Esophagus squamous epithelium (tissue), 4 donors: ENCODE measurements at regions not wholly inside any gene's neighbourhood (a gene's known extent, or its start where the extent isn't known, plus 50 kb on each side); places are given as distances from the start of the nearest gene placed in this dataset.

Experiments
- POLR2A ChIP-seq, 4 donors: fragments of 450-650 bp; IDR thresholded peaks; one replicate each; pipeline ENCODE4 v1.6.1; 2017; ENCODE audit warnings: antibody characterized with exemption in 4 of 4, mild to moderate bottlenecking in 4 of 4, moderate library complexity in 3 of 4
- TF ChIP-seq, protein P1 (sequence below), 6 experiments: fragments of 450-650 bp in 4 of 6; fragments of 200-600 bp in 2 of 6; sonication (generic) in 2 of 6; IDR thresholded peaks; one replicate each; pipeline ENCODE4 v1.5.1; 2016 to 2019; ENCODE audit warnings: antibody characterized with exemption in 6 of 6, mild to moderate bottlenecking in 4 of 6, moderate library complexity in 4 of 6

- TF ChIP-seq, protein P1, sequence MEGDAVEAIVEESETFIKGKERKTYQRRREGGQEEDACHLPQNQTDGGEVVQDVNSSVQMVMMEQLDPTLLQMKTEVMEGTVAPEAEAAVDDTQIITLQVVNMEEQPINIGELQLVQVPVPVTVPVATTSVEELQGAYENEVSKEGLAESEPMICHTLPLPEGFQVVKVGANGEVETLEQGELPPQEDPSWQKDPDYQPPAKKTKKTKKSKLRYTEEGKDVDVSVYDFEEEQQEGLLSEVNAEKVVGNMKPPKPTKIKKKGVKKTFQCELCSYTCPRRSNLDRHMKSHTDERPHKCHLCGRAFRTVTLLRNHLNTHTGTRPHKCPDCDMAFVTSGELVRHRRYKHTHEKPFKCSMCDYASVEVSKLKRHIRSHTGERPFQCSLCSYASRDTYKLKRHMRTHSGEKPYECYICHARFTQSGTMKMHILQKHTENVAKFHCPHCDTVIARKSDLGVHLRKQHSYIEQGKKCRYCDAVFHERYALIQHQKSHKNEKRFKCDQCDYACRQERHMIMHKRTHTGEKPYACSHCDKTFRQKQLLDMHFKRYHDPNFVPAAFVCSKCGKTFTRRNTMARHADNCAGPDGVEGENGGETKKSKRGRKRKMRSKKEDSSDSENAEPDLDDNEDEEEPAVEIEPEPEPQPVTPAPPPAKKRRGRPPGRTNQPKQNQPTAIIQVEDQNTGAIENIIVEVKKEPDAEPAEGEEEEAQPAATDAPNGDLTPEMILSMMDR (IDR thresholded peaks at IDR 0.05): no peak
- TF ChIP-seq POLR2A (IDR thresholded peaks at IDR 0.05): no peak
Observed at GRCh38 chr1:5105744-5106143, 451.3 kb downstream of the AJAP1 start.
